Trophoblast cell (in vitro differentiated cells and primary cell): ENCODE measurements at regions not wholly inside any gene's neighbourhood (a gene's known extent, or its start where the extent isn't known, plus 50 kb on each side); places are given as distances from the start of the nearest gene placed in this dataset.

Source experiments
- DNase-seq, 2 donors: peaks; one replicate each; pipeline ENCODE4 v3.0.0-alpha.2; 2016
- H2AFZ ChIP-seq: 2 replicates; pipeline ENCODE4 v1.6.1; 2013; ENCODE audit warnings: low read length, moderate library complexity, mild to moderate bottlenecking; ENCODE audit not compliant: insufficient read depth, poor library complexity
- H2AK5ac ChIP-seq: 2 replicates; pipeline ENCODE4 v1.6.1; 2013; ENCODE audit warnings: mild to moderate bottlenecking, low read length
- H2BK120ac ChIP-seq: 2 replicates; pipeline ENCODE4 v1.6.1; 2013; ENCODE audit warnings: low read length, mild to moderate bottlenecking, moderate library complexity; ENCODE audit not compliant: insufficient read depth, poor library complexity
- H2BK12ac ChIP-seq: 2 replicates; pipeline ENCODE4 v1.6.1; 2013; ENCODE audit warnings: mild to moderate bottlenecking, low read length, moderate library complexity
- H2BK5ac ChIP-seq: 2 replicates; pipeline ENCODE4 v1.6.1; 2013; ENCODE audit warnings: low read length, low read depth, moderate library complexity, mild to moderate bottlenecking; ENCODE audit not compliant: poor library complexity
- H3K14ac ChIP-seq: 2 replicates; pipeline ENCODE4 v1.6.1; 2013; ENCODE audit warnings: mild to moderate bottlenecking, low read length
- H3K18ac ChIP-seq: 2 replicates; pipeline ENCODE4 v1.6.1; 2013; ENCODE audit warnings: mild to moderate bottlenecking, low read length
- H3K23ac ChIP-seq: 2 replicates; pipeline ENCODE4 v1.6.1; 2013; ENCODE audit warnings: low read length
- H3K27ac ChIP-seq: 2 replicates; pipeline ENCODE4 v1.5.1; 2013; ENCODE audit warnings: low read depth, mild to moderate bottlenecking, inconsistent platforms, low read length, moderate library complexity
- H3K27me3 ChIP-seq: 2 replicates; pipeline ENCODE4 v1.6.1; 2013; ENCODE audit warnings: inconsistent platforms, mild to moderate bottlenecking, low read length, moderate library complexity; ENCODE audit not compliant: insufficient read depth
- H3K36me3 ChIP-seq, 2 experiments: 1 replicate in 1 of 2; 2 replicates in 1 of 2; pipeline ENCODE4 v1.6.1; 2013; ENCODE audit warnings: low read length in 2 of 2, mild to moderate bottlenecking in 2 of 2, moderate library complexity in 1 of 2; ENCODE audit not compliant: insufficient read depth in 2 of 2, control insufficient read depth in 1 of 2
- H3K4ac ChIP-seq: 2 replicates; pipeline ENCODE4 v1.6.1; 2013; ENCODE audit warnings: low read depth, mild to moderate bottlenecking, low read length, moderate library complexity
- H3K4me1 ChIP-seq, 2 experiments: 1 replicate in 1 of 2; 2 replicates in 1 of 2; pipeline ENCODE4 v1.6.1; 2013; ENCODE audit warnings: low read length in 2 of 2, mild to moderate bottlenecking in 2 of 2, moderate library complexity in 1 of 2; ENCODE audit not compliant: insufficient read depth in 2 of 2, control insufficient read depth in 1 of 2
- H3K4me2 ChIP-seq: 2 replicates; pipeline ENCODE4 v1.6.1; 2013; ENCODE audit warnings: inconsistent platforms, mild to moderate bottlenecking, low read length, moderate library complexity
- H3K4me3 ChIP-seq: 2 replicates; pipeline ENCODE4 v1.5.1; 2013; ENCODE audit warnings: mild to moderate bottlenecking, low read depth, low read length, inconsistent platforms
- H3K79me1 ChIP-seq: one replicate; pipeline ENCODE4 v1.6.1; 2013; ENCODE audit warnings: low read length
- H3K79me2 ChIP-seq: 2 replicates; pipeline ENCODE4 v1.6.1; 2013; ENCODE audit warnings: low read length, mild to moderate bottlenecking; ENCODE audit not compliant: control insufficient read depth, insufficient read depth, poor library complexity
- H3K9ac ChIP-seq: 2 replicates; pipeline ENCODE4 v1.6.1; 2013; ENCODE audit warnings: mild to moderate bottlenecking, low read length
- H3K9me3 ChIP-seq: 2 replicates; pipeline ENCODE4 v1.6.1; 2013; ENCODE audit warnings: low read depth, mild to moderate bottlenecking, control low read depth, inconsistent platforms, low read length; ENCODE audit not compliant: insufficient read depth
- H4K12ac ChIP-seq: 2 replicates; pipeline ENCODE4 v1.6.1; 2013; ENCODE audit warnings: low read depth, mild to moderate bottlenecking, low read length, moderate library complexity
- H4K8ac ChIP-seq: 2 replicates; pipeline ENCODE4 v1.6.1; 2013; ENCODE audit warnings: low read depth, mild to moderate bottlenecking, low read length, moderate library complexity
- H4K91ac ChIP-seq: one replicate; pipeline ENCODE4 v1.6.1; 2013; ENCODE audit warnings: low read depth, mild to moderate bottlenecking, low read length, moderate library complexity
- WGBS: extraction: QIAGEN DNeasy Blood & Tissue Kit; methylation state at CpG from one replicate; pipeline ENCODE4 v1.1.7; 2013; ENCODE audit warnings: missing lambda C conversion rate; ENCODE audit not compliant: insufficient read length, insufficient coverage; ENCODE audit errors: extremely low coverage; 5-methylcytosine and 5-hydroxymethylcytosine counted together

- Histone ChIP-seq H3K4me2 (no peak overlapping the region), H2BK12ac (no peak overlapping the region), H2BK5ac (no peak overlapping the region), H3K14ac (no peak overlapping the region), H3K4me3 (no peak overlapping the region), H3K4me1 (peaks cover 0 to 10% of the 10 kb centered on the region in 2 experiments), H2BK120ac (no peak overlapping the region), H3K79me1 (no peaks in the 10 kb centered on the region), H2AK5ac (no peak overlapping the region), H3K9me3 (no peaks in the 10 kb centered on the region), H3K4ac (no peak overlapping the region), H3K9ac (no peak overlapping the region), H4K8ac (no peak overlapping the region), H4K12ac (no peak overlapping the region), H3K27me3 (no peaks in the 10 kb centered on the region), H2AFZ (no peak overlapping the region), H4K91ac (no peak overlapping the region), H3K36me3 (no peaks in the 10 kb centered on the region), H3K79me2 (no peaks in the 10 kb centered on the region), H3K23ac (no peak overlapping the region), H3K27ac (no peak overlapping the region), H3K18ac (no peak overlapping the region)
- WGBS: no CpG with 5 or more reads among the region's 2 CpGs
- DNase-seq: no peak
These were observed 253.2 kb downstream of the NEDD1 start for GRCh38 chr12:97160277-97160676.

DNA sequence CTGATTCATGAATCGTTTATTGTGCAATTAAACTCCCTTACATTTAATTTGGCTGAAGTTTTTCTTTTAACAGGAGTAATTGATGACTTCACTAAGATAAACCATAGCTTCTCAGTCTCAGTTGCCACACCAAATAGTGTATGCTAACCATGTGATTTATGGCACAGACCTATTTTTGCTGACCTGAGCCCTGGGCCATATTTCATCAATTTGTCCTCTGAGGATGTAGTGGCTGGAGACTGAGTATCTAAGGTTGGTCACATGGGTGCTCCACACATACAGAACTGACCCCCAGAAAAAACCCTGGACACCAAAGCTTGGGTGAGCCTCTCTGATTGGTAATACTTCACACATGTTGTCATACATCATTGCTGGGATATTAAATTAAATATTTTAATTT lies 255.1 kb downstream of the NEDD1 start:
- no CpG with 5 or more reads among the region's 1 CpG for WGBS
- H3K4me1 ChIP-seq: peaks cover 0 to 10% of the 10 kb centered on the region in 2 experiments
- no peaks in the 10 kb centered on the region for H3K9me3 ChIP-seq
- H2BK5ac ChIP-seq: no peak overlapping the region
- no peak overlapping the region for H2AK5ac ChIP-seq
- no peak overlapping the region for H2BK120ac ChIP-seq
- no peak overlapping the region for H2BK12ac ChIP-seq
- no peak overlapping the region for H4K8ac ChIP-seq
- H3K4me3 ChIP-seq: no peak overlapping the region
- H3K79me2 ChIP-seq: no peaks in the 10 kb centered on the region
- H3K18ac ChIP-seq: no peak overlapping the region
- H3K9ac ChIP-seq: no peak overlapping the region
- no peak overlapping the region for H2AFZ ChIP-seq
- no peaks in the 10 kb centered on the region for H3K79me1 ChIP-seq
- no peaks in the 10 kb centered on the region for H3K27me3 ChIP-seq
- no peak overlapping the region for H3K4me2 ChIP-seq
- H4K12ac ChIP-seq: no peak overlapping the region
- H3K14ac ChIP-seq: no peak overlapping the region
- no peak overlapping the region for H3K27ac ChIP-seq
- H3K36me3 ChIP-seq: no peaks in the 10 kb centered on the region
- no peak overlapping the region for H3K23ac ChIP-seq
- no peak overlapping the region for H3K4ac ChIP-seq
- DNase-seq: no peak
- no peak overlapping the region for H4K91ac ChIP-seq

- H3K4me3 ChIP-seq: no peak overlapping the region
- no peaks in the 10 kb centered on the region for H3K9me3 ChIP-seq
- DNase-seq: no peak
- H3K4me2 ChIP-seq: no peak overlapping the region
- H3K14ac ChIP-seq: no peak overlapping the region
- no peak overlapping the region for H4K8ac ChIP-seq
- no peaks in the 10 kb centered on the region for H3K79me1 ChIP-seq
- no CpG with 5 or more reads among the region's 3 CpGs for WGBS
- H3K27ac ChIP-seq: no peak overlapping the region
- no peak overlapping the region for H2BK120ac ChIP-seq
- no peak overlapping the region for H2AK5ac ChIP-seq
- no peak overlapping the region for H3K18ac ChIP-seq
- H3K79me2 ChIP-seq: no peaks in the 10 kb centered on the region
- no peaks in the 10 kb centered on the region for H3K36me3 ChIP-seq
- no peak overlapping the region for H3K9ac ChIP-seq
- H2BK12ac ChIP-seq: no peak overlapping the region
- H3K4ac ChIP-seq: no peak overlapping the region
- no peak overlapping the region for H2BK5ac ChIP-seq
- H4K12ac ChIP-seq: no peak overlapping the region
- H2AFZ ChIP-seq: no peak overlapping the region
- H4K91ac ChIP-seq: no peak overlapping the region
- H3K4me1 ChIP-seq: peaks cover 0 to 5% of the 10 kb centered on the region in 2 experiments
- no peak overlapping the region for H3K23ac ChIP-seq
- H3K27me3 ChIP-seq: no peaks in the 10 kb centered on the region
These were observed 257.9 kb downstream of the NEDD1 start for GRCh38 chr12:97164936-97165335.

DNA sequence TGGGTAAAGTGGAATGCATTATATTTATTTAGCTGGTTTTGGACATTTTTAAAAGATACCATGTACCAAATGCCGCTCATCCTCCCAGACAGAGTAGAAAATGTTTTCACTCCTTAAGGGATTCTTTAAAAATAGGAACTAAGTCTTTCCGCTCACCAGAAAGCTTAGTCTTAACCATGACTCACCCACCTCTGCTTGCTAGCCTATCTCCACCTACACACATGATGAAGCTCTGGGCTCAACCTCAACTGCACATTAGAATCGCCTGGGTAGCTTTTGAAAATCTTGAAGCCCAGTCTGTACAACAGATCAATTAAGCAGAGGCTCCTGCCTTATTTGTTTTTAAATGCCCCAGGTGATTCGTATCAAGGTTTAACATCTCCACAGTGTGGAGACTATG lies 260.5 kb downstream of the NEDD1 start:
- no peaks in the 10 kb centered on the region for H3K79me1 ChIP-seq
- H3K9me3 ChIP-seq: no peaks in the 10 kb centered on the region
- H3K36me3 ChIP-seq: no peaks in the 10 kb centered on the region
- no peaks in the 10 kb centered on the region for H3K79me2 ChIP-seq
- no peak overlapping the region for H4K91ac ChIP-seq
- no peak overlapping the region for H3K27ac ChIP-seq
- no peak overlapping the region for H2BK5ac ChIP-seq
- DNase-seq: no peak
- H3K27me3 ChIP-seq: no peaks in the 10 kb centered on the region
- H2AK5ac ChIP-seq: no peak overlapping the region
- no peak overlapping the region for H4K12ac ChIP-seq
- H3K14ac ChIP-seq: no peak overlapping the region
- H4K8ac ChIP-seq: no peak overlapping the region
- no peak overlapping the region for H3K18ac ChIP-seq
- H3K9ac ChIP-seq: no peak overlapping the region
- H3K4ac ChIP-seq: no peak overlapping the region
- no peak overlapping the region for H3K4me3 ChIP-seq
- H2AFZ ChIP-seq: no peak overlapping the region
- WGBS: no CpG with 5 or more reads among the region's 4 CpGs
- no peak overlapping the region for H2BK120ac ChIP-seq
- no peak overlapping the region for H3K23ac ChIP-seq
- H3K4me2 ChIP-seq: no peak overlapping the region
- no peaks in the 10 kb centered on the region for H3K4me1 ChIP-seq
- no peak overlapping the region for H2BK12ac ChIP-seq
